GM19438 (cell line): ENCODE measurements at regions not wholly inside any gene's neighbourhood (a gene's known extent, or its start where the extent isn't known, plus 50 kb on each side); places are given as distances from the start of the nearest gene placed in this dataset.

ENCODE experiments used
- ATAC-seq: cut with Tn5 transposase; IDR thresholded peaks from one replicate; pipeline ENCODE4 v1.9.1; 2021; ENCODE audit warnings: low read depth; ENCODE audit not compliant: unreplicated experiment

- no peak for ATAC-seq
Observed at GRCh38 chr3:117928836-117929235, 1105.8 kb downstream of the IGSF11 start.

GRCh38 chr3:117932441-117932840 lies 1102.2 kb downstream of the IGSF11 start:
- ATAC-seq = no peak

DNA sequence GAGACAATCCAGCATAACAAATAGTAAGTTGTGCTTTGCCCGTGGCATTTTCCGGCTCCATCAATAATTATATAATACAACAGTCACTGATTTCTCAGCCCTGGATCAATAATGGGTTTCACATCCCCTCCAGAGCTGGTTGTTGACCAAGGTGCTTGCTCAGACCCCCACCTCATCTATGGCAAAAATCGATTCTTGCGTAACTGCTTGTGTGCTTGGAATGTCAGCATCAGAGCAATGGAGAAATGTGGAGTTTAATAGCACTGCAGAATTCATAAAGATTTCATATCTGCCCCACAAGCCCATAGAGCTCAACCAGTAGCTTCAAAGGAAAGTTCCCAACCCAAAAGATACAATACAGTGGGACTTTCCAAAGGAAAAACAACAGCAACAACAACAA lies 1098.5 kb downstream of the IGSF11 start:
- no peak for ATAC-seq

GRCh38 chr3:117938974-117939373 lies 1095.7 kb downstream of the IGSF11 start:
- no peak for ATAC-seq

DNA sequence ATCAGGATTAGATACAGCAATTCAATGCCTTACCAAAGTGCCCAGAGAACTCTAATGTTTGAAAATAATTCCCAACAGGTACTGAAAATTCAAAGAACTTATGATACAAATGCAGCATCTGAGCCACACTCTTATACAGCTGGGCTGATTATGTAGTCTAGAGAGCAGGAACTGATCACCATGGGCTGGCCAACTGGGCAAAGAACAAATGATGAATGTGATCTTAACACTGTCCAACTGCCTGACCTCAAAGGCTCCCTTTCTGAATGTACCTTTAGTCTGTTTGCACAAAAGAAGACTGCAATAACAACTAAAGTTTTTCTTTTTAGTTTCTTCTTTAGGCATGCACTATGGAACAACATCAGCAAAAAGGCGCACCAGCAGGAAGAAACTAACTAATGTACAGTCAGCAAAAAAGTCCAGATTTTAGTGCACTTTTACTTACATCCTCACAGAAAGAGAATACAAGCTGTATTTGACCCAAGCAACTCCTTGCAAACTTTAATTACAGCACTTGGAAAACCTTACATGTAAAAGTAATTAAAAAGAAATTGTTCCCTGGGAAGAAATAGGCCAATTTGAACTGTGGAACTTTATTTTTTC lies 1095.1 kb downstream of the IGSF11 start:
- ATAC-seq = no peak

- ATAC-seq = no peak
Observed at GRCh38 chr3:117941015-117941414, 1093.6 kb downstream of the IGSF11 start.

DNA sequence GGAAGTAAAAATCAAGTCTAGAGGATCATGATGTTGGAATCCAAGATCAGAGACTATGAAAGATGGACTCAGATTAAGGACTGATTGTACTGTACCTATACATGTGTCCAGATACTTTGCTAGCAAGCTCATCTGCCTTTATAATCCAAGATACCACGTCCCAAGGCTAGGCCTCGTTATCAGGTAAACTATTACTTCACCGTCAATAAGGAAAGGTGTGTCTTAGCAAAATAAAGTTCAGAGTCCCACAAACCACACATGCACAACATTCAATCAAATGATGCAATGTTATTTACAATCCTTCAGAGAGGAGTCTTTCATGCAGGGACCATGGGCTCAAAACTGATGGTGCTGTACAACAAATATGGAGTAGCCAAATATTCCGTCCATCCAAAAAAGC lies 1092.9 kb downstream of the IGSF11 start:
- no peak for ATAC-seq

DNA sequence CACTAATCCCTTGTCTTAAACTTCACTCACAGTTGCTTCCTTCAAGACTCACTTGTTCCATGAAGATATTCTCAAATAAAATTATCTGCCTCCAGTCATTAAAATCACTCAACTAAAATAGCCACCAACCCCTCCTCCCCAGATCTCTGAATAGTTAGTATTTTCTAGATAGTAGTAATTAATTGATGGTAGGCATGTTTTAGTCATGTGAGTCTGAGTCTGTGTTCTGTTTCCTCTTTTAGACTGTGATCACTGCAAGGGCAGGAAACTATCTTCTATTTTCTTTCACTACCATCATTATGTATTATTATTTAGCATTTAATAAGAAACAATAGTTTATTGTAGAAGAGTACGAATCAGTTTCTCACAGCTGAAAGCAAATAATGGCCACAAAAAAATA lies 1080.5 kb downstream of the IGSF11 start:
- ATAC-seq = no peak

GRCh38 chr3:117955196-117955595 lies 1079.5 kb downstream of the IGSF11 start:
- no peak for ATAC-seq

- no peak for ATAC-seq
Observed at GRCh38 chr3:117958027-117958426, 1076.6 kb downstream of the IGSF11 start.

DNA sequence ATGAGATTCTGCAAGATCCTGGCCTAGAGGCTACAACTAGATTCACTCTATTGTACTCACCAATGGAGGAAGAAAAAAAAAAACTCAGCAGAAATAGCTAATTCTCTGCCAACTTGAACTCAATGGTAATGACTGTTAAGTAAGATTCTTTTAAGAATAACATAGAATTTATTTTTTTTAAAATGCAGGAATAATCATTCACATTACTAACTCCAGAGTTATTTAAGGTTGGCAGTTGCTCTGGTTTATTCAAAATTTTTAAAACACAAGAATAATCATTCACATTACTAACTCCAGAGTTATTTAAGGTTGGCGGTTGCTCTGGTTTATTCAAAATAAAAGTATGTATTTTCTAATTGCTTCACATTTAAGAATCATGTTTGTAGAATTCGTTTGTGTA lies 1071.9 kb downstream of the IGSF11 start:
- ATAC-seq = no peak

GRCh38 chr3:117963858-117964257 lies 1070.8 kb downstream of the IGSF11 start:
- ATAC-seq = no peak

GRCh38 chr3:117964814-117965213 lies 1069.8 kb downstream of the IGSF11 start:
- no peak for ATAC-seq

- no peak for ATAC-seq
Observed at GRCh38 chr3:117977504-117978228, 1057.0 kb downstream of the IGSF11 start.

GRCh38 chr3:117979466-117979865 lies 1055.2 kb downstream of the IGSF11 start:
- no peak for ATAC-seq

DNA sequence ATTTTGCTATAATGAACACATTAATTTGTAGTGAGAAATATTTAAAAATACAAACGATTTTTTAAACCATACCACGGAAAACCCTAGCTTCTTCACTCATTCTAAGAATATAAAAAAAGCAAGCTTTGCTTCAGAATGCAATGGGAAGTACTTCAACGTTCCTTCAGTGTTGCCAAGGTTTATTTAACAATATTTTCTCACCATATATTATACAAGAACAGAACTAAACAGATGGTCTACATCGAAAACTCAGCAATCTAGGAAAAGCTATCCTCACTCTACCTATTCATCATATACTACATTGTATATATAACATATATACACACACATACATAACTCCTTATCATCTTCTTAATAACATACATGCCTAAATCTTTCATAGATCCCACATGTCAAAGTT lies 1047.4 kb downstream of the IGSF11 start:
- no peak for ATAC-seq

- ATAC-seq = no peak
Observed at GRCh38 chr3:117989982-117990381, 1044.7 kb downstream of the IGSF11 start.

DNA sequence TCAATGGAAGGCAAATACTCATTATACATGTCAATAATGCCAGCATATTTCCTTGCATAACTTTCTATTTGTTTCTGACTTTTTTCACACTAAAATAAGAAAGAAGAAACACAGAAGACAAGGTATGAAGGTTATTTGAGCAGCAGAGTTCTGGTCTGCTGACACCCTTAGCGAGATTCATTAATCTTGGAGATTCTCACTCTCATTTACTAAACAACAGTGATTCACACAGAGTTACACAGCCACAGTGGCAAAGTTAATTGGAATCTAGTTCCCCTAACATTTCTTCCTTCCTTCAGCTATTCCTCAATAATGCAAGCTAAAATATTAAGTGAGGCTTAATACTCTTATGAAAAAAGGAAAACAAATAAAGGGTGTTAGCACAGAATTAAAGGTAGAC lies 1044.0 kb downstream of the IGSF11 start:
- ATAC-seq = no peak

DNA sequence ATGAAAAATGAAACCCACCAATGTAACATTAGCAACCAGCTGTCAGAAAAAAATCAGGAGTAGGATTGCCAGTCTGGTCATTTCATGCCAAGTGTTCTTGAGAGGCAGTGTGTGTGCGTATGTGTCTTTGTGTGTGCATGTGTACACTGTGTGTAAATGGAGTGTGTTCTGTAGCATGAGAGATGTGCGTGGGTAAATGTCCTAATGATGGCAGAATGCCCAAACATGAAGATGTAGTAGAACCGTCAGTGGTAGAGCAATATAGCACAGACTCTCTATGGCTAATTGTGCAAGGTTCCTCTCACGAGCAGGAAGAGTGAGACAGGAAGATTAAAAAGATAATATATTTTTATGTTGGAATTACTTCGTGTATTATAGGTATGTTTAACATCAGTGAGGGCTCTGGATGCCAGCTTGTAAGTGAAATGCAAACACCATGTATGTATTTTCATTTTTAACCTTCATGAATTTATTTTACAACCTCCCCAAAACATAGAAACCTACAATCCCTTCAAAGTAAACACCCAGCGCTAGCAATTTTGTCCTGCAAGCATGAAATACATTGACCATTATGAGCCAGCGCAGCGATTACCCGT lies 1038.7 kb downstream of the IGSF11 start:
- ATAC-seq = no peak

- ATAC-seq = peak; percentile 100
Observed at GRCh38 chr3:117997201-117998049, 1037.2 kb downstream of the IGSF11 start.

DNA sequence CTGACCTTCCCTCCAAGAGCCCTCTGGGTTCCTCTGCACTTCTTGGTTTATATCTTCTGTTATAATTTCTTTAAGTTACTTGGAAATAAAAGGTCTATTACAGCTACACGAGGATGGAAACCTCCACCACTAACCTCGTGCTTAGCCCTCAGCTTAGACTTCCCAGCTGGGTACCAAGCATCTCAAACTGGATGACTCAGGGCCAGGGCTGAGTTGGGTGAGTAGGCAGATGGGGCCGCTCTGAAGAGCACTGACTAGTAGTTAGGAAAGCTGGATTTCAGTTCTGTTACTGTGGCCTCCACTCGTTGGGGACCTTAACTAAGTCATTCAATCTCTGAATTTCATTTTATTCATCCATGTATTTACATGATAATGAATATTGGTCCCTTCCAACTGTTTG lies 1036.6 kb downstream of the IGSF11 start:
- no peak for ATAC-seq
